Panc1 (cell line): ENCODE measurements at regions not wholly inside any gene's neighbourhood (a gene's known extent, or its start where the extent isn't known, plus 50 kb on each side); places are given as distances from the start of the nearest gene placed in this dataset.

Experiments
- POLR2AphosphoS5 ChIP-seq: IDR thresholded peaks from 2 replicates; pipeline ENCODE4 v1.6.1; 2012; ENCODE audit warnings: mild to moderate bottlenecking, low read depth, low read length, moderate library complexity
- TF ChIP-seq, protein P1 (sequence below): fragments of 450-650 bp; IDR thresholded peaks from 2 replicates; pipeline ENCODE4 v1.5.1; 2017; ENCODE audit warnings: mild to moderate bottlenecking
- TF ChIP-seq, protein P2 (sequence below), 2 experiments: IDR thresholded peaks; 2 replicates each; pipeline ENCODE4 v1.6.1; 2011 to 2012; ENCODE audit warnings: low read depth in 2 of 2, control low read depth in 1 of 2, low read length in 1 of 2, mild to moderate bottlenecking in 1 of 2, moderate library complexity in 1 of 2; ENCODE audit not compliant: insufficient read depth in 1 of 2

DNA sequence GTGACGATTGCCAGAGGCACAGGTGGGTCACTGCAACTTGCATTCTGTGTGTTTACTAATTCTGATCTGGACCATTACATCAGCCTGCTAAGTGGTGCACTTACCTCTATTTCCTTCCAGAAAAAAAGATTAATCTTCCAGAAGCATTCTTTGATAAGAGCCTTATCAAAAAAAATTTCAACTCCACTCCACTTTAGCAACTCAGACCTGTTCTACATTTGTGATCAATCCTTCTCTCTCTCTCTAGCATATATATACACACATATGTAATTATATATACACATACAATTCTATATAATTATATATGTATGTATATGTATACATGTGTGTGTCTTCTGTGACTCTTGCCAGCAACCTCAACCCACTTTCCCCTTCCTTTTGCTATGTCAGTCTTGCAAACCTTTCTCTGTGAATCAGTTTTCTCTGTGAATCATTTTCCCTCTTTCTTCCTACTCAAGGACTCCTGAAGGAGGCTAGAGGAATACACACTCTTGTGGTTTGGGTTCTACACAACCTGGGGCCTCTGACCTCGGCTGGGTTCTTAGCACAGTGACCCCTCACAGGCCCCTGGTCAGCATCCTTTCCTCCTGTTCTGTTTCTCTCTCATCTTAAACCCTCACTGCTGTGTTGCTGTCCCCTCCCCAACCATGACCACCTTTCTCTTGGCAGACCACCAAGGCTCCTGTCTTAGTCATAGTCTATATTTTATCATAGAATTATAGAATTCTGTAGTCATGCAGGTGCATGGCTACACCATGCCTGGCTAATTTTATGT, 130.4 kb upstream of the PELI1 start:
- TF ChIP-seq, protein P1, sequence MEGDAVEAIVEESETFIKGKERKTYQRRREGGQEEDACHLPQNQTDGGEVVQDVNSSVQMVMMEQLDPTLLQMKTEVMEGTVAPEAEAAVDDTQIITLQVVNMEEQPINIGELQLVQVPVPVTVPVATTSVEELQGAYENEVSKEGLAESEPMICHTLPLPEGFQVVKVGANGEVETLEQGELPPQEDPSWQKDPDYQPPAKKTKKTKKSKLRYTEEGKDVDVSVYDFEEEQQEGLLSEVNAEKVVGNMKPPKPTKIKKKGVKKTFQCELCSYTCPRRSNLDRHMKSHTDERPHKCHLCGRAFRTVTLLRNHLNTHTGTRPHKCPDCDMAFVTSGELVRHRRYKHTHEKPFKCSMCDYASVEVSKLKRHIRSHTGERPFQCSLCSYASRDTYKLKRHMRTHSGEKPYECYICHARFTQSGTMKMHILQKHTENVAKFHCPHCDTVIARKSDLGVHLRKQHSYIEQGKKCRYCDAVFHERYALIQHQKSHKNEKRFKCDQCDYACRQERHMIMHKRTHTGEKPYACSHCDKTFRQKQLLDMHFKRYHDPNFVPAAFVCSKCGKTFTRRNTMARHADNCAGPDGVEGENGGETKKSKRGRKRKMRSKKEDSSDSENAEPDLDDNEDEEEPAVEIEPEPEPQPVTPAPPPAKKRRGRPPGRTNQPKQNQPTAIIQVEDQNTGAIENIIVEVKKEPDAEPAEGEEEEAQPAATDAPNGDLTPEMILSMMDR: no peak
- TF ChIP-seq, protein P2, sequence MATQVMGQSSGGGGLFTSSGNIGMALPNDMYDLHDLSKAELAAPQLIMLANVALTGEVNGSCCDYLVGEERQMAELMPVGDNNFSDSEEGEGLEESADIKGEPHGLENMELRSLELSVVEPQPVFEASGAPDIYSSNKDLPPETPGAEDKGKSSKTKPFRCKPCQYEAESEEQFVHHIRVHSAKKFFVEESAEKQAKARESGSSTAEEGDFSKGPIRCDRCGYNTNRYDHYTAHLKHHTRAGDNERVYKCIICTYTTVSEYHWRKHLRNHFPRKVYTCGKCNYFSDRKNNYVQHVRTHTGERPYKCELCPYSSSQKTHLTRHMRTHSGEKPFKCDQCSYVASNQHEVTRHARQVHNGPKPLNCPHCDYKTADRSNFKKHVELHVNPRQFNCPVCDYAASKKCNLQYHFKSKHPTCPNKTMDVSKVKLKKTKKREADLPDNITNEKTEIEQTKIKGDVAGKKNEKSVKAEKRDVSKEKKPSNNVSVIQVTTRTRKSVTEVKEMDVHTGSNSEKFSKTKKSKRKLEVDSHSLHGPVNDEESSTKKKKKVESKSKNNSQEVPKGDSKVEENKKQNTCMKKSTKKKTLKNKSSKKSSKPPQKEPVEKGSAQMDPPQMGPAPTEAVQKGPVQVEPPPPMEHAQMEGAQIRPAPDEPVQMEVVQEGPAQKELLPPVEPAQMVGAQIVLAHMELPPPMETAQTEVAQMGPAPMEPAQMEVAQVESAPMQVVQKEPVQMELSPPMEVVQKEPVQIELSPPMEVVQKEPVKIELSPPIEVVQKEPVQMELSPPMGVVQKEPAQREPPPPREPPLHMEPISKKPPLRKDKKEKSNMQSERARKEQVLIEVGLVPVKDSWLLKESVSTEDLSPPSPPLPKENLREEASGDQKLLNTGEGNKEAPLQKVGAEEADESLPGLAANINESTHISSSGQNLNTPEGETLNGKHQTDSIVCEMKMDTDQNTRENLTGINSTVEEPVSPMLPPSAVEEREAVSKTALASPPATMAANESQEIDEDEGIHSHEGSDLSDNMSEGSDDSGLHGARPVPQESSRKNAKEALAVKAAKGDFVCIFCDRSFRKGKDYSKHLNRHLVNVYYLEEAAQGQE (IDR thresholded peaks at IDR 0.05; ENCODE audit: insufficient read depth in 1 of 2, low read depth in 2 of 2, low read length in 1 of 2): no peak
- no peak for TF ChIP-seq POLR2AphosphoS5
